SK-N-SH treated with all-trans-retinoic acid at 6 μM for 48 hours (cell line): ENCODE measurements at regions not wholly inside any gene's neighbourhood (a gene's known extent, or its start where the extent isn't known, plus 50 kb on each side); places are given as distances from the start of the nearest gene placed in this dataset.
A peak's percentile ranks its signal among the peaks of the same experiment; 100 is the strongest.

Experiments
- ATAC-seq: fragments of 200-7000 bp; cut with Tn5 transposase; 3 replicates; pipeline ENCODE4 v1.9.1; 2020; ENCODE audit warnings: mild to moderate bottlenecking, moderate library complexity
- ARNTL ChIP-seq: fragments of 450-650 bp; formaldehyde crosslinking; IDR thresholded peaks from 2 replicates; pipeline ENCODE4 v1.5.0; 2020; ENCODE audit warnings: low read depth, mild to moderate bottlenecking, moderate library complexity, borderline replicate concordance
- BACH2 ChIP-seq: fragments of 250-450 bp; sonication (Bioruptor Pico); IDR thresholded peaks from 2 replicates; pipeline ENCODE4 v1.9.0; 2021; ENCODE audit warnings: mild to moderate bottlenecking, borderline replicate concordance
- CSDC2 ChIP-seq: fragments of 250-450 bp; sonication (Bioruptor Pico); IDR thresholded peaks from 2 replicates; pipeline ENCODE4 v1.5.0; 2020; ENCODE audit warnings: mild to moderate bottlenecking, moderate library complexity
- ESRRG ChIP-seq: fragments of 250-450 bp; sonication (Bioruptor Pico); IDR thresholded peaks from 2 replicates; pipeline ENCODE4 v1.6.1; 2021; ENCODE audit warnings: mild to moderate bottlenecking
- GLIS3 ChIP-seq: fragments of 250-450 bp; sonication (Bioruptor Pico); IDR thresholded peaks from 2 replicates; pipeline ENCODE4 v1.5.0; 2020; ENCODE audit warnings: mild to moderate bottlenecking, moderate library complexity
- ISL1 ChIP-seq: fragments of 250-450 bp; sonication (Bioruptor Pico); IDR thresholded peaks from 2 replicates; pipeline ENCODE4 v2.1.2; 2022; ENCODE audit warnings: mild to moderate bottlenecking, moderate library complexity
- OSR1 ChIP-seq: fragments of 250-450 bp; sonication (Bioruptor Pico); IDR thresholded peaks from 2 replicates; pipeline ENCODE4 v1.8.0; 2022; ENCODE audit warnings: moderate library complexity, mild to moderate bottlenecking, inconsistent platforms
- POU6F1 ChIP-seq: fragments of 250-450 bp; sonication (Bioruptor Pico); IDR thresholded peaks from 2 replicates; pipeline ENCODE4 v1.8.0; 2021; ENCODE audit warnings: low read depth, mild to moderate bottlenecking, moderate library complexity, borderline replicate concordance
- PPARA ChIP-seq: fragments of 250-450 bp; sonication (Bioruptor Pico); IDR thresholded peaks from 2 replicates; pipeline ENCODE4 v1.5.0; 2020; ENCODE audit warnings: mild to moderate bottlenecking, borderline replicate concordance
- RARB ChIP-seq: fragments of 250-450 bp; sonication (Bioruptor Pico); IDR thresholded peaks from 2 replicates; pipeline ENCODE4 v1.8.0; 2021; ENCODE audit warnings: mild to moderate bottlenecking, moderate library complexity
- SNAI2 ChIP-seq: fragments of 250-450 bp; sonication (Bioruptor Pico); IDR thresholded peaks from 2 replicates; pipeline ENCODE4 v1.5.0; 2020; ENCODE audit warnings: mild to moderate bottlenecking, moderate library complexity
- TCF4 ChIP-seq: fragments of 250-450 bp; sonication (Bioruptor Pico); IDR thresholded peaks from 2 replicates; pipeline ENCODE4 v1.8.0; 2021; ENCODE audit warnings: mild to moderate bottlenecking, moderate library complexity, borderline replicate concordance
- TOX ChIP-seq: fragments of 250-450 bp; sonication (Bioruptor Pico); IDR thresholded peaks from 2 replicates; pipeline ENCODE4 v1.8.0; 2021; ENCODE audit warnings: mild to moderate bottlenecking, moderate library complexity, borderline replicate concordance
- TSHZ2 ChIP-seq: fragments of 250-450 bp; sonication (Bioruptor Pico); IDR thresholded peaks from 2 replicates; pipeline ENCODE4 v1.5.0; 2020; ENCODE audit warnings: mild to moderate bottlenecking, moderate library complexity
- ZC3H10 ChIP-seq: fragments of 250-450 bp; sonication (Bioruptor Pico); IDR thresholded peaks from 2 replicates; pipeline ENCODE4 v1.5.1; 2021; ENCODE audit warnings: mild to moderate bottlenecking, moderate library complexity
- ZFP3 ChIP-seq: fragments of 250-450 bp; sonication (Bioruptor Pico); IDR thresholded peaks from 2 replicates; pipeline ENCODE4 v1.5.0; 2020; ENCODE audit warnings: mild to moderate bottlenecking, moderate library complexity
- ZFP30 ChIP-seq: fragments of 450-650 bp; formaldehyde crosslinking; IDR thresholded peaks from 2 replicates; pipeline ENCODE4 v1.5.0; 2022; ENCODE audit warnings: mild to moderate bottlenecking, moderate library complexity
- ZNF565 ChIP-seq: fragments of 450-650 bp; formaldehyde crosslinking; conservative IDR thresholded peaks from 2 replicates; pipeline ENCODE4 v1.5.0; 2020; ENCODE audit warnings: low read depth, mild to moderate bottlenecking, moderate library complexity
- ZNF70 ChIP-seq: fragments of 450-650 bp; formaldehyde crosslinking; IDR thresholded peaks from 2 replicates; pipeline ENCODE4 v1.5.0; 2020; ENCODE audit warnings: mild to moderate bottlenecking, moderate library complexity
- ZNF8 ChIP-seq: fragments of 450-650 bp; formaldehyde crosslinking; IDR thresholded peaks from 2 replicates; pipeline ENCODE4 v1.5.0; 2020; ENCODE audit warnings: mild to moderate bottlenecking, moderate library complexity
- TF ChIP-seq, protein P1 (sequence below): fragments of 250-450 bp; sonication (Bioruptor Pico); IDR thresholded peaks from 2 replicates; pipeline ENCODE4 v1.8.0; 2020; ENCODE audit warnings: mild to moderate bottlenecking, moderate library complexity, borderline replicate concordance
- TF ChIP-seq, protein P2 (sequence below): fragments of 250-450 bp; sonication (Bioruptor Pico); IDR thresholded peaks from 2 replicates; pipeline ENCODE4 v1.5.1; 2021; ENCODE audit warnings: mild to moderate bottlenecking, moderate library complexity

GRCh38 chr3:150248888-150249681, 159.0 kb upstream of the TSC22D2 start:
- peak; percentile 19; the same call in 2 of the 3 replicates for ATAC-seq

DNA sequence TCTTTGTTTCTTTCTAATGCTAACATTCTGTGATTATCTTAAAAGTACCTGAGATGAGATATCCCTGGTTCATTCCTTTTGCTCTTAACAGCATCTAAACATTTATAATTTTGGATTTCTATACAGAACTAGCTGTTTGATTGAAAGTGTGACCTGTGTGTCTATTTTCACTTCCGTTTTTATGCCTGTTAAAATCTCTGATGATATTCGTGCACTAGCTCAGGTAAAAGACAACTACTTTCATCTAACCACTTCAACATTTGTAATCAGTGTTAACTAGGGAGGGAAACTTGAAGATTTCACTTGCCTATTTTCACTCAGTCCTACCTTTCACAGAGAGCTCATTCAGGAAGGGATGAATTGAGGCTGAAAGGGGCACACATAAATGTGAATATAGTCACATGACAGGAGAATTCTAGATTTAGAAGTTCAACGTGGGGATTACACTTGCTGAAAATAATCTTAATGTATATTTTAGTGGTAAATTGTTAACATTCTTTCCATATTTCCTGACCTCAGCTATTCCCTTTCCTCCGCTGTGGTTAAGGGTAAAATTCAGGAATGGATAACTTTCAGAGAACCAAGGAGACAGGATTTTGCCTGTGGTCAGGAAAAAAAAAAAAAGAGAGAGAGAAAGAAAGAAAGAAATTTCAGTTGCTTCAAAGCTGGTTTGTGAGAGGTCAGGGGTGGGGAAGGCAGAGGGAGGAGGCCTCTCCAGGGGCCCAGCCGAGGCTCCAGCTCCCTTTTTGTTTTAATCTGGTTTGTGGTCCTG, 159.8 kb upstream of the TSC22D2 start:
- TF ChIP-seq ISL1 (CRISPR knock-in tag) = peak; percentile 65
- TF ChIP-seq TCF4 (CRISPR knock-in tag) = no peak
- peak; percentile 83 for ATAC-seq

More at GRCh38 chr3:150248888-150249681, 159.0 kb upstream of the TSC22D2 start:
- TF ChIP-seq ZFP3 (CRISPR knock-in tag) (no peak), ZNF8 (CRISPR knock-in tag) (no peak), ARNTL (CRISPR knock-in tag) (no peak), ISL1 (CRISPR knock-in tag) (no peak), TSHZ2 (CRISPR knock-in tag) (no peak), TOX (CRISPR knock-in tag) (no peak), OSR1 (no peak), ESRRG (CRISPR knock-in tag) (no peak), ZNF565 (CRISPR knock-in tag) (no peak), ZC3H10 (no peak; the same call in 1 of the 2 replicates), ZNF70 (CRISPR knock-in tag) (no peak), TCF4 (CRISPR knock-in tag) (no peak), ZFP30 (CRISPR knock-in tag) (no peak), SNAI2 (CRISPR knock-in tag) (no peak), POU6F1 (no peak), PPARA (CRISPR knock-in tag) (no peak)
- TF ChIP-seq, protein P1, sequence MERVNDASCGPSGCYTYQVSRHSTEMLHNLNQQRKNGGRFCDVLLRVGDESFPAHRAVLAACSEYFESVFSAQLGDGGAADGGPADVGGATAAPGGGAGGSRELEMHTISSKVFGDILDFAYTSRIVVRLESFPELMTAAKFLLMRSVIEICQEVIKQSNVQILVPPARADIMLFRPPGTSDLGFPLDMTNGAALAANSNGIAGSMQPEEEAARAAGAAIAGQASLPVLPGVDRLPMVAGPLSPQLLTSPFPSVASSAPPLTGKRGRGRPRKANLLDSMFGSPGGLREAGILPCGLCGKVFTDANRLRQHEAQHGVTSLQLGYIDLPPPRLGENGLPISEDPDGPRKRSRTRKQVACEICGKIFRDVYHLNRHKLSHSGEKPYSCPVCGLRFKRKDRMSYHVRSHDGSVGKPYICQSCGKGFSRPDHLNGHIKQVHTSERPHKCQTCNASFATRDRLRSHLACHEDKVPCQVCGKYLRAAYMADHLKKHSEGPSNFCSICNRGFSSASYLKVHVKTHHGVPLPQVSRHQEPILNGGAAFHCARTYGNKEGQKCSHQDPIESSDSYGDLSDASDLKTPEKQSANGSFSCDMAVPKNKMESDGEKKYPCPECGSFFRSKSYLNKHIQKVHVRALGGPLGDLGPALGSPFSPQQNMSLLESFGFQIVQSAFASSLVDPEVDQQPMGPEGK (CRISPR knock-in tag) = no peak
- TF ChIP-seq, protein P2, sequence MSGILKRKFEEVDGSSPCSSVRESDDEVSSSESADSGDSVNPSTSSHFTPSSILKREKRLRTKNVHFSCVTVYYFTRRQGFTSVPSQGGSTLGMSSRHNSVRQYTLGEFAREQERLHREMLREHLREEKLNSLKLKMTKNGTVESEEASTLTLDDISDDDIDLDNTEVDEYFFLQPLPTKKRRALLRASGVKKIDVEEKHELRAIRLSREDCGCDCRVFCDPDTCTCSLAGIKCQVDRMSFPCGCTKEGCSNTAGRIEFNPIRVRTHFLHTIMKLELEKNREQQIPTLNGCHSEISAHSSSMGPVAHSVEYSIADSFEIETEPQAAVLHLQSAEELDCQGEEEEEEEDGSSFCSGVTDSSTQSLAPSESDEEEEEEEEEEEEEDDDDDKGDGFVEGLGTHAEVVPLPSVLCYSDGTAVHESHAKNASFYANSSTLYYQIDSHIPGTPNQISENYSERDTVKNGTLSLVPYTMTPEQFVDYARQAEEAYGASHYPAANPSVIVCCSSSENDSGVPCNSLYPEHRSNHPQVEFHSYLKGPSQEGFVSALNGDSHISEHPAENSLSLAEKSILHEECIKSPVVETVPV (CRISPR knock-in tag) = no peak

- TF ChIP-seq OSR1 (no peak), GLIS3 (CRISPR knock-in tag) (0 out of 2 replicates have a peak, but pooled peaks have one; percentile 43)
- no peak for ATAC-seq
Measured at GRCh38 chr3:150247441-150247840, 160.7 kb upstream of the TSC22D2 start.

GRCh38 chr3:150243466-150243865, 164.6 kb upstream of the TSC22D2 start:
- no peak for ATAC-seq
- no peak for TF ChIP-seq ZNF565 (CRISPR knock-in tag)
- no peak for TF ChIP-seq ESRRG (CRISPR knock-in tag)
- TF ChIP-seq BACH2 (CRISPR knock-in tag) = no peak
- TF ChIP-seq ZFP30 (CRISPR knock-in tag) = no peak
- no peak for TF ChIP-seq TCF4 (CRISPR knock-in tag)
- TF ChIP-seq OSR1 = no peak
- no peak for TF ChIP-seq TSHZ2 (CRISPR knock-in tag)
- TF ChIP-seq PPARA (CRISPR knock-in tag) = no peak
- TF ChIP-seq RARB (CRISPR knock-in tag) = no peak
- TF ChIP-seq ISL1 (CRISPR knock-in tag) = no peak
- TF ChIP-seq SNAI2 (CRISPR knock-in tag) = no peak
- TF ChIP-seq CSDC2 (CRISPR knock-in tag) = no peak
